ENCODE measurements at regions not wholly inside any gene's neighbourhood (a gene's known extent, or its start where the extent isn't known, plus 50 kb on each side); places are given as distances from the start of the nearest gene placed in this dataset.

- H3K9me3 ChIP-seq (ENCODE audit: control insufficient read depth, low read depth, low read length), result peaks cover 2% of the 10 kb centered on the region
- no peak overlapping the region for H3K4me3 ChIP-seq (ENCODE audit: control insufficient read depth in 2 of 3, extremely low read depth in 1 of 3, insufficient read depth in 2 of 3, low read depth in 1 of 3, low read length in 3 of 3)
- H3K9me1 ChIP-seq (ENCODE audit: control insufficient read depth, extremely low read depth, insufficient read depth, low read length), result no peaks in the 10 kb centered on the region
- TF ChIP-seq CTCF (optimal IDR thresholded peaks at IDR 0.05 in 1 of 3, IDR thresholded peaks at IDR 0.05 in 1 of 3, conservative IDR thresholded peaks at IDR 0.05 in 1 of 3; ENCODE audit: extremely low read depth in 1 of 3, insufficient read depth in 2 of 3, low read length in 3 of 3) (no peak), EZH2 (IDR thresholded peaks at IDR 0.05; ENCODE audit: low read length) (no peak)
- H3K9ac ChIP-seq (ENCODE audit: control insufficient read depth, extremely low read depth, insufficient read depth, low read length), result no peak overlapping the region
- DNase-seq (ENCODE audit: low read depth, low spot score), result no peak
- no peaks in the 10 kb centered on the region for H3K79me2 ChIP-seq (ENCODE audit: control insufficient read depth, insufficient read depth, low read length)
- H3K36me3 ChIP-seq (ENCODE audit: control insufficient read depth in 2 of 2, extremely low read depth in 1 of 2, insufficient read depth in 2 of 2, low read length in 2 of 2), result no peaks in the 10 kb centered on the region
- FAIRE-seq, result no peak
- no peak overlapping the region for H3K27ac ChIP-seq (ENCODE audit: control insufficient read depth, insufficient read depth, low read length)
- H4K20me1 ChIP-seq (ENCODE audit: control insufficient read depth, extremely low read depth, insufficient read depth, low read length), result no peaks in the 10 kb centered on the region
- dilution Hi-C loops (cut with MboI; ENCODE audit: extremely low pct_ligation_motif_present, low sequenced_read_pairs), result no loop called here
- no peaks in the 10 kb centered on the region for H3K4me1 ChIP-seq (ENCODE audit: control insufficient read depth, extremely low read depth, insufficient read depth, low read length)
- H3K27me3 ChIP-seq (ENCODE audit: control insufficient read depth, extremely low read depth, insufficient read depth, low read length), result no peaks in the 10 kb centered on the region
- no peak overlapping the region for H2AFZ ChIP-seq (ENCODE audit: control insufficient read depth, low read length)
- H3K4me2 ChIP-seq (ENCODE audit: control insufficient read depth, extremely low read depth, insufficient read depth, low read depth, low read length), result no peak overlapping the region
Measured at GRCh38 chr3:95595416-95596075, 1218.8 kb upstream of the EPHA6 start.

- FAIRE-seq (no peak), DNase-seq (ENCODE audit: low read depth, low spot score) (no peak)
- Histone ChIP-seq H2AFZ (ENCODE audit: control insufficient read depth, low read length) (no peak overlapping the region), H4K20me1 (ENCODE audit: control insufficient read depth, extremely low read depth, insufficient read depth, low read length) (no peaks in the 10 kb centered on the region), H3K9me1 (ENCODE audit: control insufficient read depth, extremely low read depth, insufficient read depth, low read length) (no peaks in the 10 kb centered on the region), H3K4me3 (ENCODE audit: control insufficient read depth in 2 of 3, extremely low read depth in 1 of 3, insufficient read depth in 2 of 3, low read depth in 1 of 3, low read length in 3 of 3) (no peak overlapping the region), H3K79me2 (ENCODE audit: control insufficient read depth, insufficient read depth, low read length) (no peaks in the 10 kb centered on the region), H3K4me1 (ENCODE audit: control insufficient read depth, extremely low read depth, insufficient read depth, low read length) (no peaks in the 10 kb centered on the region), H3K36me3 (ENCODE audit: control insufficient read depth in 2 of 2, extremely low read depth in 1 of 2, insufficient read depth in 2 of 2, low read length in 2 of 2) (no peaks in the 10 kb centered on the region), H3K27ac (ENCODE audit: control insufficient read depth, insufficient read depth, low read length) (no peak overlapping the region), H3K27me3 (ENCODE audit: control insufficient read depth, extremely low read depth, insufficient read depth, low read length) (no peaks in the 10 kb centered on the region), H3K9me3 (ENCODE audit: control insufficient read depth, low read depth, low read length) (no peaks in the 10 kb centered on the region), H3K4me2 (ENCODE audit: control insufficient read depth, extremely low read depth, insufficient read depth, low read depth, low read length) (no peak overlapping the region), H3K9ac (ENCODE audit: control insufficient read depth, extremely low read depth, insufficient read depth, low read length) (no peak overlapping the region)
- dilution Hi-C loops (cut with MboI; ENCODE audit: extremely low pct_ligation_motif_present, low sequenced_read_pairs), result no loop called here
- TF ChIP-seq CTCF (optimal IDR thresholded peaks at IDR 0.05 in 1 of 3, IDR thresholded peaks at IDR 0.05 in 1 of 3, conservative IDR thresholded peaks at IDR 0.05 in 1 of 3; ENCODE audit: extremely low read depth in 1 of 3, insufficient read depth in 2 of 3, low read length in 3 of 3), result no peak
- no peak for TF ChIP-seq EZH2 (IDR thresholded peaks at IDR 0.05; ENCODE audit: low read length)
Measured at GRCh38 chr3:95607926-95608325, 1206.5 kb upstream of the EPHA6 start.

All from keratinocyte (primary cell).